GM23338 (cell line): ENCODE measurements at regions not wholly inside any gene's neighbourhood (a gene's known extent, or its start where the extent isn't known, plus 50 kb on each side); places are given as distances from the start of the nearest gene placed in this dataset.

Experiments
- ATAC-seq: fragments of 200-7000 bp; cut with Tn5 transposase; 3 replicates; pipeline ENCODE4 v1.9.1; 2020
- DNase-seq: peaks from one replicate; pipeline ENCODE4 v3.0.0-alpha.2; 2015; ENCODE audit warnings: low spot score
- H2AFZ ChIP-seq: fragments of 200-600 bp; sonication (generic); 2 replicates; pipeline ENCODE4 v1.8.0; 2016; ENCODE audit warnings: antibody characterized with exemption, mild to moderate bottlenecking, moderate library complexity
- H3F3A ChIP-seq: fragments of 200-600 bp; sonication (generic); replicated peaks from 2 replicates; pipeline ENCODE4 v1.8.0; 2017; ENCODE audit warnings: antibody characterized with exemption, mixed run types, low read depth
- H3K27ac ChIP-seq: fragments of 200-600 bp; sonication (generic); 2 replicates; pipeline ENCODE4 v1.6.1; 2016; ENCODE audit warnings: low read depth
- H3K27me3 ChIP-seq: fragments of 200-600 bp; sonication (generic); 2 replicates; pipeline ENCODE4 v1.8.0; 2016; ENCODE audit warnings: mild to moderate bottlenecking, mixed run types, moderate library complexity; ENCODE audit not compliant: insufficient read depth
- H3K36me3 ChIP-seq: fragments of 200-600 bp; sonication (generic); 2 replicates; pipeline ENCODE4 v1.8.0; 2016; ENCODE audit warnings: mild to moderate bottlenecking; ENCODE audit not compliant: insufficient read depth
- H3K4me1 ChIP-seq: fragments of 200-600 bp; sonication (generic); 2 replicates; pipeline ENCODE4 v1.8.0; 2016; ENCODE audit warnings: mild to moderate bottlenecking, moderate library complexity; ENCODE audit not compliant: insufficient read depth
- H3K4me2 ChIP-seq: fragments of 200-600 bp; sonication (generic); 2 replicates; pipeline ENCODE4 v1.7.1; 2017; ENCODE audit warnings: mixed run types
- H3K4me3 ChIP-seq: fragments of 200-600 bp; sonication (generic); 2 replicates; pipeline ENCODE4 v1.6.1; 2016; ENCODE audit warnings: mixed run types
- H3K79me2 ChIP-seq: fragments of 200-600 bp; sonication (generic); replicated peaks from 2 replicates; pipeline ENCODE4 v1.8.0; 2017; ENCODE audit warnings: mild to moderate bottlenecking; ENCODE audit not compliant: insufficient read depth
- H3K9me2 ChIP-seq: fragments of 200-600 bp; sonication (generic); 2 replicates; pipeline ENCODE4 v1.8.0; 2017; ENCODE audit not compliant: insufficient read depth
- H4K20me1 ChIP-seq: fragments of 200-600 bp; sonication (generic); replicated peaks from 2 replicates; pipeline ENCODE4 v1.8.0; 2017; ENCODE audit warnings: mild to moderate bottlenecking; ENCODE audit not compliant: insufficient read depth
- H3K27ac Mint-ChIP-seq: 2 replicates; pipeline ENCODE4 v1.8.0; 2020; ENCODE audit warnings: inconsistent platforms, mild to moderate bottlenecking, moderate library complexity, mixed read lengths
- H3K27me3 Mint-ChIP-seq: 3 replicates; pipeline ENCODE4 v1.8.0; 2022; ENCODE audit warnings: low read depth, mild to moderate bottlenecking, moderate library complexity, mixed read lengths, inconsistent platforms; ENCODE audit not compliant: insufficient read depth, poor library complexity
- H3K36me3 Mint-ChIP-seq: 3 replicates; pipeline ENCODE4 v1.8.0; 2021; ENCODE audit warnings: low read depth, mild to moderate bottlenecking, inconsistent platforms, moderate library complexity, mixed read lengths
- H3K4me1 Mint-ChIP-seq: 3 replicates; pipeline ENCODE4 v1.8.0; 2020; ENCODE audit warnings: mild to moderate bottlenecking, inconsistent platforms, mixed read lengths
- H3K4me3 Mint-ChIP-seq: 3 replicates; pipeline ENCODE4 v1.8.0; 2021; ENCODE audit warnings: moderate library complexity, mild to moderate bottlenecking, inconsistent platforms, mixed read lengths
- H3K9me3 Mint-ChIP-seq: 3 replicates; pipeline ENCODE4 v1.8.0; 2020; ENCODE audit warnings: moderate library complexity, mild to moderate bottlenecking, inconsistent platforms, mixed read lengths
- CREB1 ChIP-seq: fragments of 250-450 bp; sonication (Bioruptor Pico); IDR thresholded peaks from 2 replicates; pipeline ENCODE4 v1.5.0; 2020; ENCODE audit warnings: low read depth, mild to moderate bottlenecking, moderate library complexity
- CTCF ChIP-seq, 2 experiments: fragments of 200-600 bp in 1 of 2; sonication (generic) in 1 of 2; conservative IDR thresholded peaks; 2 replicates each; pipeline versions ENCODE4 v1.5.1 to v1.6.1; 2016 to 2017; ENCODE audit warnings: antibody characterized with exemption in 2 of 2, low read depth in 2 of 2, mild to moderate bottlenecking in 2 of 2, moderate library complexity in 1 of 2
- ETS1 ChIP-seq: IDR thresholded peaks from 2 replicates; pipeline ENCODE4 v1.6.1; 2016; ENCODE audit warnings: antibody characterized with exemption
- EZH2phosphoT487 ChIP-seq: fragments of 200-600 bp; sonication (generic); IDR thresholded peaks from one replicate; pipeline ENCODE4 v1.8.1; 2018; ENCODE audit warnings: antibody characterized with exemption; ENCODE audit not compliant: unreplicated experiment
- JUNB ChIP-seq: IDR thresholded peaks from one replicate; pipeline ENCODE4 v1.6.1; 2016; ENCODE audit warnings: antibody characterized with exemption; ENCODE audit not compliant: unreplicated experiment
- NANOG ChIP-seq: IDR thresholded peaks from 2 replicates; pipeline ENCODE4 v1.6.1; 2016; ENCODE audit warnings: antibody characterized with exemption, borderline replicate concordance
- POLR2AphosphoS5 ChIP-seq: IDR thresholded peaks from 2 replicates; pipeline ENCODE4 v1.6.1; 2016; ENCODE audit warnings: antibody characterized with exemption, low read depth
- ZNF114 ChIP-seq: fragments of 250-450 bp; sonication (Bioruptor Pico); IDR thresholded peaks from 2 replicates; pipeline ENCODE4 v1.5.0; 2020; ENCODE audit warnings: mild to moderate bottlenecking, moderate library complexity
- ZNF462 ChIP-seq: fragments of 250-450 bp; sonication (Bioruptor Pico); IDR thresholded peaks from 2 replicates; pipeline ENCODE4 v1.5.0; 2020; ENCODE audit warnings: mild to moderate bottlenecking, moderate library complexity

GRCh38 chr10:70966646-70967553, 78.5 kb upstream of the PCBD1 start (continued):
- TF ChIP-seq ZNF462 (CRISPR knock-in tag) = no peak
- no peak for TF ChIP-seq CREB1 (CRISPR knock-in tag)
- TF ChIP-seq ZNF114 (CRISPR knock-in tag) = no peak
- no peak for TF ChIP-seq POLR2AphosphoS5

GRCh38 chr10:70967591-70968587, 79.5 kb upstream of the PCBD1 start:
- H2AFZ ChIP-seq = no peak overlapping the region
- H3K4me1 Mint-ChIP-seq = peaks cover 17% of the 10 kb centered on the region
- ATAC-seq (peak; percentile 50), DNase-seq (peak; percentile 33)
- no peak overlapping the region for H3K27ac ChIP-seq
- 0 out of 2 replicates have a peak, but pooled peaks cover 8% of the 10 kb centered on the region for H3K36me3 ChIP-seq
- H3K4me1 ChIP-seq = no peaks in the 10 kb centered on the region; the same call in 1 of the 2 replicates
- H3K36me3 Mint-ChIP-seq = peaks cover 16% of the 10 kb centered on the region; the same call in 2 of the 3 replicates
- no peaks in the 10 kb centered on the region for H3K79me2 ChIP-seq
- H3F3A ChIP-seq = no peaks in the 10 kb centered on the region
- no peaks in the 10 kb centered on the region for H3K9me2 ChIP-seq
- H3K9me3 Mint-ChIP-seq = peaks cover 20% of the 10 kb centered on the region; the same call in 2 of the 3 replicates
- H4K20me1 ChIP-seq = no peaks in the 10 kb centered on the region
- H3K4me3 ChIP-seq = no peak overlapping the region
- H3K27ac Mint-ChIP-seq = no peak overlapping the region
- no peak overlapping the region for H3K4me3 Mint-ChIP-seq
- H3K27me3 Mint-ChIP-seq = peaks cover under 1% of the 10 kb centered on the region
- no peaks in the 10 kb centered on the region for H3K27me3 ChIP-seq
- no peak overlapping the region for H3K4me2 ChIP-seq
- TF ChIP-seq ETS1 = no peak
- TF ChIP-seq CTCF (conservative IDR thresholded peaks at IDR 0.05; ENCODE audit: low read depth in 2 of 2) = no peak
- no peak for TF ChIP-seq EZH2phosphoT487
- TF ChIP-seq NANOG = no peak
- TF ChIP-seq CREB1 (CRISPR knock-in tag) = no peak
- TF ChIP-seq JUNB = no peak
